Omental fat pad (tissue), 3 donors: ENCODE measurements at regions not wholly inside any gene's neighbourhood (a gene's known extent, or its start where the extent isn't known, plus 50 kb on each side); places are given as distances from the start of the nearest gene placed in this dataset.

Experiments
- ATAC-seq: fragments of 150-250 bp; one replicate; pipeline ENCODE4 v1.9.1; 2016; ENCODE audit warnings: mild to moderate bottlenecking, moderate library complexity; ENCODE audit not compliant: low FRiP score
- DNase-seq: peaks from one replicate; pipeline ENCODE4 v3.0.0-alpha.2; 2019; ENCODE audit warnings: low spot score
- CTCF ChIP-seq, 3 donors: fragments of 450-650 bp; IDR thresholded peaks; one replicate each; pipeline ENCODE4 v1.5.1; 2016 to 2017; ENCODE audit warnings: antibody characterized with exemption in 3 of 3, mild to moderate bottlenecking in 3 of 3, moderate library complexity in 2 of 3

GRCh38 chr13:44014501-44014900 lies 134.8 kb downstream of the LACC1 start:
- no peak for TF ChIP-seq CTCF (IDR thresholded peaks at IDR 0.05)
- DNase-seq (no peak), ATAC-seq (no peak)

- no peak for DNase-seq
- TF ChIP-seq CTCF (IDR thresholded peaks at IDR 0.05): no peak
Measured at GRCh38 chr13:44015118-44015517, 135.4 kb downstream of the LACC1 start.

GRCh38 chr13:44015811-44016210 lies 136.1 kb downstream of the LACC1 start:
- ATAC-seq (no peak), DNase-seq (no peak)
- TF ChIP-seq CTCF (IDR thresholded peaks at IDR 0.05): no peak

More at GRCh38 chr13:44015118-44015517, 135.4 kb downstream of the LACC1 start:
- ATAC-seq: no peak

GRCh38 chr13:44017756-44018309 lies 138.1 kb downstream of the LACC1 start:
- no peak for DNase-seq
- ATAC-seq: no peak
- TF ChIP-seq CTCF (IDR thresholded peaks at IDR 0.05): no peak

GRCh38 chr13:44019651-44020050 lies 139.9 kb downstream of the LACC1 start:
- DNase-seq (no peak), ATAC-seq (no peak)
- no peak for TF ChIP-seq CTCF (IDR thresholded peaks at IDR 0.05)

GRCh38 chr13:44021422-44021821 lies 141.7 kb downstream of the LACC1 start:
- no peak for DNase-seq
- TF ChIP-seq CTCF (IDR thresholded peaks at IDR 0.05): no peak
- ATAC-seq: no peak

GRCh38 chr13:44022196-44022595 lies 142.5 kb downstream of the LACC1 start:
- DNase-seq (no peak), ATAC-seq (no peak)
- no peak for TF ChIP-seq CTCF (IDR thresholded peaks at IDR 0.05)
